ENCODE measurements at regions not wholly inside any gene's neighbourhood (a gene's known extent, or its start where the extent isn't known, plus 50 kb on each side); places are given as distances from the start of the nearest gene placed in this dataset.
"Not testable (repeated sequence)": the region's sequence is repeated elsewhere in the genome, so short reads cannot be mapped to it uniquely, and the experiment has no call there.

DNA sequence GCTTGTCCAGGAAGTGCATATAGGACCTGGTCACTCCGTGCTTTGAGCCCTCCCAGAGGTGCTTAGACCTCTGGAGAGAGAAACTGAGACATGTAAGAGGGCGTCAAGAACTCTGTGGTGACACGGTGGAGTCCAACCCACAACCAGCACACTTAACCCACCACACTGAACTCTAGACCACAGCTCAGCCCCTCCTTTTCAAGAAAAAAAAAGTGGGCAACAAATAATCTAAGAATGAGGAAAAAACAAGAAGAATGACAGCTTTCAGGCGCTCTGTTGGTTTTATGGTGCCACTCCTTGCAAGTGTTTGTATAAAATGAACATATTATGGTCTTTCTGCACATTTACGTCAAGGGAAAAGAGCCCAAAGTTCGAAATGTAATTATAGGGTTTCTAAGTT is 50.2 kb upstream of the SNAPC3 start:
- DNase-seq (ENCODE audit: low read depth) = no peak
- Histone ChIP-seq H3K27me3 (ENCODE audit: control insufficient read depth, insufficient read depth, low read length) (no peaks in the 10 kb centered on the region), H3K4me3 (ENCODE audit: low read depth, low read length) (no peak overlapping the region), H3K36me3 (ENCODE audit: control insufficient read depth, insufficient read depth, low read length) (no peaks in the 10 kb centered on the region)
- TF ChIP-seq, protein P1, sequence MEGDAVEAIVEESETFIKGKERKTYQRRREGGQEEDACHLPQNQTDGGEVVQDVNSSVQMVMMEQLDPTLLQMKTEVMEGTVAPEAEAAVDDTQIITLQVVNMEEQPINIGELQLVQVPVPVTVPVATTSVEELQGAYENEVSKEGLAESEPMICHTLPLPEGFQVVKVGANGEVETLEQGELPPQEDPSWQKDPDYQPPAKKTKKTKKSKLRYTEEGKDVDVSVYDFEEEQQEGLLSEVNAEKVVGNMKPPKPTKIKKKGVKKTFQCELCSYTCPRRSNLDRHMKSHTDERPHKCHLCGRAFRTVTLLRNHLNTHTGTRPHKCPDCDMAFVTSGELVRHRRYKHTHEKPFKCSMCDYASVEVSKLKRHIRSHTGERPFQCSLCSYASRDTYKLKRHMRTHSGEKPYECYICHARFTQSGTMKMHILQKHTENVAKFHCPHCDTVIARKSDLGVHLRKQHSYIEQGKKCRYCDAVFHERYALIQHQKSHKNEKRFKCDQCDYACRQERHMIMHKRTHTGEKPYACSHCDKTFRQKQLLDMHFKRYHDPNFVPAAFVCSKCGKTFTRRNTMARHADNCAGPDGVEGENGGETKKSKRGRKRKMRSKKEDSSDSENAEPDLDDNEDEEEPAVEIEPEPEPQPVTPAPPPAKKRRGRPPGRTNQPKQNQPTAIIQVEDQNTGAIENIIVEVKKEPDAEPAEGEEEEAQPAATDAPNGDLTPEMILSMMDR (IDR thresholded peaks at IDR 0.05; ENCODE audit: insufficient read depth, low read length, poor library complexity, severe bottlenecking) = no peak

DNA sequence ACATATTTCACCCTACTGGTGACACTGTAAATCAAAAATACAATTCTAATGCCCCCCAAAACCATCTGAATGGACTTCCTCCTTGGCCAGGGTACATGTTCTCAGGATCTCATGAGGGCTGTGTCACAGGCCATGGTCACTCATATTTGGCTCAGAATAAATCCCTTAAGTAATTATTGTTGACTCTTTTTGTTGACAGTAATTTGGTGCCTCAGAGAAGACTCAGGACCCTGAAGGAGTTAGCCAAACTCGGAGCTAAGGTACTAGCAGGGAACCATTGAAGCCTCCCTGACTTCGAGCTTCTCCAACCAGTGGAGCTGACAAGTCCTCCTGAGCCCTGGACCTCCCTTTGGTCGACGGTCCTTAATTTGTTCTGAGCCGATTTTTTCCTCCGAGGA is 51.2 kb upstream of the SNAPC3 start:
- no peak for DNase-seq (ENCODE audit: low read depth)
- no peaks in the 10 kb centered on the region for H3K27me3 ChIP-seq (ENCODE audit: control insufficient read depth, insufficient read depth, low read length)
- no peak overlapping the region for H3K4me3 ChIP-seq (ENCODE audit: low read depth, low read length)
- TF ChIP-seq, protein P1 (IDR thresholded peaks at IDR 0.05; ENCODE audit: insufficient read depth, low read length, poor library complexity, severe bottlenecking) = no peak
- H3K36me3 ChIP-seq (ENCODE audit: control insufficient read depth, insufficient read depth, low read length) = no peaks in the 10 kb centered on the region

DNA sequence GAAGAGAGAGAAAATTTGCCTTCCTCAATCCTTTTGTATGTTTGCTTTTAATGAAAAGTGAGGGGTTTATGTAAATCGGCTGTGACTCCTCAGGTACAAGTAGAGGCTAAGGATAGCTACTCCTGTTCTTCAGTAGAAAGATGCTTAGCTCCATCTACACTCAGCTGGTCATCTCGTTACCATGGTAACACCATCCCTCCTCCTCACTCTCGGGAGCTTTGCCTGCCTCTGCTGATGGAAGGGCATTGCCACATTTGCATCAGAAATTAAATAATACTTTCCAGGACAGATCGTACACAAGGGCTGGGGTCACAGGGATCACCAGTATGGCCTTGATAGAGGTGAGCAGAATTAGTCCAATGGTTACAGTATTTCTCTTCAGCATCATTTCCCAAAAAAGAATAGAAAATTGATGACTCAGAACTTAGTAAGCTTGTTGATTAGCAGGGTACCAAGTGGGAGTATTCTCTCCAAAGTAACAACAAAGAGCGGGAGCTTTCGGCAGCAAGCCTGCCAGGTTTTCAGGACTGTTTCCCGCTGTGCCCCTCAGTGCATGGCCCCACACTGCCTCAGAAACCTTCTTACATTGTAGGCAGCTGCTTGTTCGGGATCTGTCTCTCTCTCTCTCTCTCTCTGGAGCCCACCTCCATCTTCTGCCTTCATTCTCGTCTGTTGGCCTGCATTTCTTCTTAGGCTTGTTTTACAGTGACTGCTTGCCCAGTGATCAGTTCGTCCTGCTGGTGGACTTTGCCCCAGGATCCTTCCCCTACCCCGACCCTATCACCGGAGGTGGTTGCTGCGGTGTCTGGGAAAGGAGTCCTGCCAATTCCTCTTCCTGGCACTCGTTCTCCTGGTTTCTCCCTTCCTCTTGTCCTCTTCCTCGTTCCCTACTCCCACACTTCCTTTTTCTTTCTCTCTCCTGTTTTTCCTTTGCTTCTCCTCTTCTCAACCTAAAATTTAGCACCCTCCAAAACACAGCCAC is 51.9 kb upstream of the SNAPC3 start:
- Histone ChIP-seq H3K4me3 (ENCODE audit: low read depth, low read length) (no peak overlapping the region), H3K27me3 (ENCODE audit: control insufficient read depth, insufficient read depth, low read length) (no peaks in the 10 kb centered on the region), H3K36me3 (ENCODE audit: control insufficient read depth, insufficient read depth, low read length) (no peaks in the 10 kb centered on the region)
- DNase-seq (ENCODE audit: low read depth) = no peak
- TF ChIP-seq, protein P1 (IDR thresholded peaks at IDR 0.05; ENCODE audit: insufficient read depth, low read length, poor library complexity, severe bottlenecking) = no peak

DNA sequence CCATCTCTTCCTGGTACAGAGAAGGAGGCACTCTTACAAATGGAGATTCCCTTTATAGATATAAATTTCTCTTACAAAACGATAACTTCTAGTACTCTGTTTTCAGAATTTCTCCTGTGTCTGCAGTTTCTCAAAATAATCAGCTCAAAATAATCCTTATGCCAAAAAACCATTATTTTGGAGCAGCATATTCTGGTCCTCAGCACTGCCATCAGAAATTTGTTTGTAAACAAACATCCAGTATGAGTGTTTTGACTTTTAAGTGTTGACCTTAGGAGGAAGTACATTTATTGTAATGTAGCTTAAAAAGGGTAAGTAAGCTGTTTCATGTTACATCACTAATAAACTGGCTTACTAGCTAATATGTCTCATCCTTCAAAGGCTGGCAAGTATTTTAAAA is 52.8 kb upstream of the SNAPC3 start:
- DNase-seq (ENCODE audit: low read depth) = no peak
- TF ChIP-seq, protein P1 (IDR thresholded peaks at IDR 0.05; ENCODE audit: insufficient read depth, low read length, poor library complexity, severe bottlenecking) = no peak
- no peak overlapping the region for H3K4me3 ChIP-seq (ENCODE audit: low read depth, low read length)
- no peaks in the 10 kb centered on the region for H3K27me3 ChIP-seq (ENCODE audit: control insufficient read depth, insufficient read depth, low read length)
- H3K36me3 ChIP-seq (ENCODE audit: control insufficient read depth, insufficient read depth, low read length) = no peaks in the 10 kb centered on the region

DNA sequence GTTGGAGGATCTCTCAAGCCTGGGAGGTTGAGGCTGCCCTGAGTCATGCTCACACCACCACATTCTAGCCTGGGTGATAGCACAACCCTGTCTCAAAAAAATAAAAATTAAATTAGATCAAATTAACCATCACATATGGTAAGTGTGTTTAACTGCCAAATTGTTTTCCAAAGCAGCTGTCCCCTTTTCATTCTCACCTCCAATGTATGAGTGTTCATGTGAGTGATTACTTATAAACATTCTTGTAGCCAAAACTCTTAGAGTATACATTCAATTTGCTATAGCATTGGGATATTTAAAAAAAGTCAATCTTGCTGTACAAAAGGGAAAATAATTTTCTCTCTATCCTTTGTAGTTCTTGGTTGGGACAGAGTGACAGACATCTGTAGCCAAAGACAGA is 53.4 kb upstream of the SNAPC3 start:
- Histone ChIP-seq H3K36me3 (ENCODE audit: control insufficient read depth, insufficient read depth, low read length) (no peaks in the 10 kb centered on the region), H3K27me3 (ENCODE audit: control insufficient read depth, insufficient read depth, low read length) (no peaks in the 10 kb centered on the region), H3K4me3 (ENCODE audit: low read depth, low read length) (no peak overlapping the region)
- DNase-seq (ENCODE audit: low read depth) = no peak
- TF ChIP-seq, protein P1 (IDR thresholded peaks at IDR 0.05; ENCODE audit: insufficient read depth, low read length, poor library complexity, severe bottlenecking) = no peak

DNA sequence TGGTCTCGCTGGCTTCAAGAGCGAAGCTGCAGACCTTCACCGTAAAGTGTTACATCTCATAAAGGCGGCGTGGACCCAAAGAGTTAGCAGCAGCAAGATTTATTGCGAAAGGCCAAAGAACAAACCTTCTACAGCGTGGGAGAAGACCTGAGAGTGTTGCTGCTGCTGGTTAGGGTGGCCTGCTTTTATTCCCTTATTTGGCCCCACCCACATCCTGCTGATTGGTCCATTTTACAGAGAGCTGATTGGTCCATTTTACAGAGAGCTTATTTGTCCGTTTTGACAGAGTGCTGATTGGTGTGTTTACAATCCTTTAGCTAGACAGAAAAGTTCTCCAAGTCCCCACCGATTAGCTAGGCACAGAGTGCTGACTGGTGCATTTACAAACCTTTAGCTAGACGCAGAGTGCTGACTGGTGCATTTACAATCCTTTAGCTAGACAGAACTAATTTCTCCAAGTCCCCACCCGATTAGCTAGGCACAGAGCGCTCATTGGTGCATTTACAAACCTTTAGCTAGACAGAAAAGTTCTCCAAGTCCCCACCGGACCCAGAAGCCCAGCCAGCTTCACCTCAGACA is 57.6 kb upstream of the SNAPC3 start:
- not testable (repeated sequence) for H3K27me3 ChIP-seq (ENCODE audit: control insufficient read depth, insufficient read depth, low read length); DNase-seq (ENCODE audit: low read depth)

More for the DNA sequence above, 57.6 kb upstream of the SNAPC3 start:
- H3K4me3 ChIP-seq (ENCODE audit: low read depth, low read length); H3K36me3 ChIP-seq (ENCODE audit: control insufficient read depth, insufficient read depth, low read length): not testable (repeated sequence)

Data from kidney epithelial cell (primary cell).